Effector memory CD8-positive, alpha-beta T cell (primary cell): ENCODE measurements at regions not wholly inside any gene's neighbourhood (a gene's known extent, or its start where the extent isn't known, plus 50 kb on each side); places are given as distances from the start of the nearest gene placed in this dataset.
"Not testable (repeated sequence)": the region's sequence is repeated elsewhere in the genome, so short reads cannot be mapped to it uniquely, and the experiment has no call there.

Experiments used
- ATAC-seq: fragments of 150-1000 bp; cut with Tn5 transposase; replicated peaks from 2 replicates; pipeline ENCODE4 v1.10.0; 2021; ENCODE audit warnings: mild to moderate bottlenecking, moderate library complexity
- DNase-seq, 3 experiments: peaks; one replicate each; pipeline ENCODE4 v3.0.0; 2021
- H3K27ac Mint-ChIP-seq, 2 donors: one replicate each; pipeline ENCODE4 v1.8.0; 2022; ENCODE audit warnings: mild to moderate bottlenecking in 2 of 2, mixed read lengths in 2 of 2, moderate library complexity in 2 of 2
- H3K27me3 Mint-ChIP-seq, 2 donors: one replicate each; pipeline ENCODE4 v1.8.0; 2022; ENCODE audit warnings: mixed read lengths in 2 of 2
- H3K36me3 Mint-ChIP-seq: one replicate; pipeline ENCODE4 v1.8.0; 2022; ENCODE audit warnings: mild to moderate bottlenecking, moderate library complexity, mixed read lengths; ENCODE audit not compliant: insufficient read depth
- H3K4me1 Mint-ChIP-seq, 2 donors: one replicate each; pipeline ENCODE4 v1.8.0; 2022; ENCODE audit warnings: low read depth in 2 of 2, mixed read lengths in 2 of 2
- H3K4me3 Mint-ChIP-seq, 2 donors: one replicate each; pipeline ENCODE4 v1.8.0; 2022; ENCODE audit warnings: mild to moderate bottlenecking in 2 of 2, mixed read lengths in 2 of 2, moderate library complexity in 2 of 2
- H3K9me3 Mint-ChIP-seq, 2 donors: one replicate each; pipeline ENCODE4 v1.8.0; 2022; ENCODE audit warnings: mixed read lengths in 2 of 2

DNA sequence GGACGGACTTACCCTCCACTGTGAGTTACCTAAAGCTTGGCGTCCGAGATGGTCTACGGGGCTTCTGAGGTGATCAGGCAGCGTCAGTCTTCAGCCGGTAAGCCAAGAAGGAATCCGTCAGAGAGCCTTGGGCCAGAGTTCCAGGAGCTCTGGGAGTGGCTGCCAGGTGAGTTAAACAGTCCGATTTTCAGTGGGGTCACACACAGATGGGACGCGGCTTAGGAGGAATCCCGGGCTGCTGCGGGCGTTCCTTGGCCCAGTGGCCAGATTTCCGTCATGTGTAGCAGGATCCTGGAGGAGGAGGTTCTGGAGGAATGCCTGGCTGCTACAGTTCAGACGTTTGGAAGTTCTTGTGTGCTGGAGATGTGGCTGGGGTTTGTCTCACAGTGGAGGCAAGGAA lies 700.7 kb upstream of the NEGR1 start:
- H3K27ac Mint-ChIP-seq, H3K27me3 Mint-ChIP-seq, H3K4me1 Mint-ChIP-seq, H3K4me3 Mint-ChIP-seq, DNase-seq, ATAC-seq, H3K36me3 Mint-ChIP-seq: not testable (repeated sequence)
- H3K9me3 Mint-ChIP-seq: peaks cover 13 to 44% of the 10 kb centered on the region in 2 donors

DNA sequence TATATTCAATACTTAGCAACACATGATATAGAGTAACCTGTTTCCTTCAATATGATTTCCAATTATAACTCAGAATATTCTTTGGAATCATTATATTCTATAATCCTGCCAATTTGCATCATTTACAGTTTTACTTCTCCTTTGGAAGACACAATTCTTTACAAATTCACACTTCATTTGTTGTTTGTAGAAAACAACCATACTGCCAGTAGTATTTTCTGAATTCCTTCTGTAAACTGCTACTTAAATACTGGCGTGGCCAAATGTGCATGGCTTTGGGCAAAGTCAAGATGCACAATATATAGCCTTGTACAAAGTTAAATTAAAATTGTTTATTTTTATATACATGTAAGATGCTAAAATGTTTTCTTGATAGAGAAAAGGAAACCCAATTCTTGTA lies 687.1 kb upstream of the NEGR1 start:
- no peaks in the 10 kb centered on the region for H3K36me3 Mint-ChIP-seq
- ATAC-seq (no peak), DNase-seq (no peak)
- no peaks in the 10 kb centered on the region for H3K27me3 Mint-ChIP-seq
- H3K4me3 Mint-ChIP-seq: no peak overlapping the region
- H3K9me3 Mint-ChIP-seq: peaks cover 7 to 14% of the 10 kb centered on the region in 2 donors
- H3K4me1 Mint-ChIP-seq: no peaks in the 10 kb centered on the region
- H3K27ac Mint-ChIP-seq: no peak overlapping the region

DNA sequence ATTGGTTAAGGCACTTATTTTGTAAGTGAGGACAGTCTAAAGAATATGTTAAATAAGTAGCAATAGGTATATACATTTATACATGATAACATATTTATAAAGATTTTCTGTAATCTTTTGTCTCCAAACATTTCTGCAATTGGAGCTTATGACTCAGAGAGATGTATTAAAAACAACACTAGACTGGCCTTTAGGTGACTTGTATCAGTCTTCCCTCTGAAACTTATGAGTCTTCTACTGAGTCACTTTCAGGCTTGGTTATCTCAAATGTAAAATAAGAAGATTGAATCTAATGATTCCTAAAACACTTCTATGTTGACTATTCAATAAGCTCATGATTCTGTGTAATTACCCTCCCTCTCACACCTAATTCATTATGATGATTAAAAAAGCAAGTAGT lies 672.6 kb upstream of the NEGR1 start:
- no peak overlapping the region for H3K27ac Mint-ChIP-seq
- ATAC-seq: no peak
- no peaks in the 10 kb centered on the region for H3K4me1 Mint-ChIP-seq
- H3K4me3 Mint-ChIP-seq: no peak overlapping the region
- H3K9me3 Mint-ChIP-seq: peaks cover 6 to 29% of the 10 kb centered on the region in 2 donors
- no peak for DNase-seq
- no peaks in the 10 kb centered on the region for H3K36me3 Mint-ChIP-seq
- no peaks in the 10 kb centered on the region for H3K27me3 Mint-ChIP-seq

DNA sequence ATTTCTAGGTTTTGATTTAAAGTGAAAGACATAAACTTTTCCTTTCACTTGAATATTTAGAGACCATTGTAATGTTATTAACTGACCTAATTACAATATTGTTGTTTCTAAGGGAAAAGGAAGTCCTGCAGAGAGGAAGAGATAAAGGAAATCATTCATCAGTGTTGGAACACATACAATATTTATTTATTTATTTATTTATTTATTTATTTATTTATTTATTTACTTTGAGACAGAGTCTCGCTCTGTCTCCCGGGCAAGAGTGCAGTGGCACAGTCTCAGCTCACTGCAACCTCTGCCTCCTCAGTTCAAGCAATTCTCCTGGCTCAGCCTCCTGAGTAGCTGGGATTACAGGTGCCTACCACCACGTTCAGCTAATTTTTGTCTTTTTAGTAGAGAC lies 668.6 kb upstream of the NEGR1 start:
- ATAC-seq, H3K27ac Mint-ChIP-seq, H3K4me1 Mint-ChIP-seq, H3K36me3 Mint-ChIP-seq, H3K27me3 Mint-ChIP-seq, DNase-seq, H3K4me3 Mint-ChIP-seq: not testable (repeated sequence)
- peaks cover 8 to 21% of the 10 kb centered on the region in 2 donors for H3K9me3 Mint-ChIP-seq

DNA sequence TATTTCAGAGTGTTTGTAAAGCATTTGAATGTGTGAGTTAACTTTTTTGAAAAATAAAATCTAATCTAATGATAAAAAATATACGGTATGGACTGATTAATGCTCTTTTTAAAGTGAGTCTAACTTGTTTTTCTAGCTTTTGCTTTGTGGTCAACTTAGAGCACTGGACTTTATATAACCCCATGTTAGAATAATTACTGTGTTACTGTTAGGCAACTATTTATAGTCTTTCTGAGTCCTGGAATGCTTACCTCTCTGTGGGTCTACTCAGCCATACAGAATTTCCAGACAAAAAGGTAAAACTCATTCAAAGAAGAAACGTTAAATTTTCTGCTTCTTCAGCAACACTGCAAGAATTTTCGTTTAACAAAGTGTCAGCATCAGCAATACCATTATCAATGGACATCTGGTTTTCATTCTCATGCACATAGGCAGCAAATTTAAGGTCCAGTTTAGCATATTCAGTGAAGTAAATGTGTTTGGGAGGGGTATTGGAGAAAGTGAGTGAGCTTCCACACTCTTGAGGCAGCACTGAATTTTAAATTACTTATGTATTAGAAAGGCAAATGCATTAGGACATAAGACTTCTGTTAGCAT lies 664.7 kb upstream of the NEGR1 start:
- Mint-ChIP-seq H3K9me3 (peaks cover 10 to 13% of the 10 kb centered on the region in 2 donors), H3K27me3 (no peaks in the 10 kb centered on the region), H3K4me1 (no peaks in the 10 kb centered on the region), H3K4me3 (no peak overlapping the region), H3K36me3 (no peaks in the 10 kb centered on the region), H3K27ac (no peak overlapping the region)
- no peak for ATAC-seq
- DNase-seq: no peak

DNA sequence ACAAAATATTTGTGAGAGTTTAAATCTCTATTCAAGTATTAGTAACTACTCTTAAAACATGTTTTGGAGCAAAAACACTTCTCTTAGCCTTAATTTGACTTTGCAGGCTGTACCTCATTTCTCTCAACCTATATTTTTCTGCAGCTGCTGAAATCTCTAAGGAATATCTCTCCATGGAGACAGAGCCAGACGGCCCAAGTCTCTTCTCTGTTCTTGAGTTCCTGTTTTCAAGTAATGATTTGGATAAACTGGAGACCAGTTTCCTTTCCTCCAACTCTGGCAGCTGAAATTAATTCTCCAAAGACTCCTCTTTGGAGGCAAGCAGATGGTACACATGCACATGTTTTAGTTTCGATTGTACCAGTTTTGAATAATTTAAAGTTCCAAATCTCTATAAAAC lies 659.7 kb upstream of the NEGR1 start:
- Mint-ChIP-seq H3K4me1 (no peaks in the 10 kb centered on the region), H3K4me3 (no peak overlapping the region), H3K27ac (no peak overlapping the region), H3K36me3 (no peaks in the 10 kb centered on the region), H3K9me3 (peaks cover 0 to 6% of the 10 kb centered on the region in 2 donors), H3K27me3 (no peaks in the 10 kb centered on the region)
- DNase-seq: no peak
- ATAC-seq: no peak

DNA sequence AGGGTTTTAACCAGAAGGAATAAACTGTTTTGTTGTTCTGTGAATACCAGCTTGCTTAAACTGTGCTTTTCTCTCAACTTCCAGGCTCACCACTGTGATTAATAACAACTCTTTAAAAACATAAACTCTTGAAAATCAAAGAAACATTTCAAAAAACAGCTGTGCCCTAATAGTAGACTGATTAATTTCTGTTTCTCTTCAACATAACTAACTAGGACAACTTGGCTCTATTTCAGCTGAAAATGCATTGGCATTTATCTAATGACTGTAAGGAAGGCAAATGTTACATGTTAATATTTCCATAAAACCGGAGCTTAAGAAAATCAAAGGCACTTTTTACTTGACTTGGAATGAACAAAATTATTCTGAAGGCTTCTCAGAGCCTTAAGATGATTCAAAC lies 656.1 kb upstream of the NEGR1 start:
- H3K27ac Mint-ChIP-seq: no peak overlapping the region
- H3K4me3 Mint-ChIP-seq: no peak overlapping the region
- ATAC-seq: no peak

DNA sequence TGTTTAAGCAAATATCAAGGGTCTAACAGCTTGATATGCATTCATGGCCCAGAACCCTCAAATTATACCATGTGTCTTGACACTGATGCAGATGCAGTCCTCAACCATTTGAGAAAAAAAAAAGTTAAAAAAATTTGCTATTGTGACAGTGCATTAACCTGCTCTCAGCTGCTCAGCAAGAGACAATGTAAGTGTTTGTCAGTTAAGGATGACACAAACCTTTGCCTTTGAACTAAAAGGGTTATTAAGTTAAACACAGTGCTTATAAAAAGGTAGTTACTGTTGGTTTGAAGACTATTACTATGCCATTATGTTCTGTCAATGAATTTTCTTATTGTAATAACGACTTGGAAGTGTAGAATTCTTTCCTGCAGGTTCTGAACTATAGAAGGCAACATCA lies 655.6 kb upstream of the NEGR1 start:
- Mint-ChIP-seq H3K27me3 (no peaks in the 10 kb centered on the region), H3K4me3 (no peak overlapping the region), H3K27ac (no peak overlapping the region), H3K4me1 (no peaks in the 10 kb centered on the region), H3K36me3 (no peaks in the 10 kb centered on the region), H3K9me3 (no peaks in the 10 kb centered on the region)
- DNase-seq (no peak), ATAC-seq (no peak)

More for the DNA sequence above, 656.1 kb upstream of the NEGR1 start:
- Mint-ChIP-seq H3K4me1 (no peaks in the 10 kb centered on the region), H3K9me3 (no peaks in the 10 kb centered on the region), H3K27me3 (no peaks in the 10 kb centered on the region), H3K36me3 (no peaks in the 10 kb centered on the region)
- no peak for DNase-seq

DNA sequence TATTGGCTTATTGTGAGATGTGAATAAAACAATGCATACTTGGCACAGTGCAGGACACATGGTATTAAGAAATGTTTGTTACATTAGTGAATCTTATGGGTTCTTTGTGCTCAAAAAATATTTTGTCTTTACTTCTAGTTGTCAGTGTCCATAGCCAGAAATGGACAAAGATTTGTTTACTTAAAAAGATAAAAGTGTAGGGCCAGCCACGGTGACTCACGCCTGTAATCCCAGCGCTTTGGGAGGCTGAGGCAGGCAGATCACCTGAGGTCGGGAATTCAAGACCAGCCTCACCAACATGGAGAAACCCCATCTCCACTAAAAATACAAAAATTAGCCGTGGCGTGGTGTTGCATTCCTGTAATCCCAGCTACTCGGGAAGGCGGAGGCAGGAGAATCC lies 654.6 kb upstream of the NEGR1 start:
- no peaks in the 10 kb centered on the region for H3K27me3 Mint-ChIP-seq
- H3K4me1 Mint-ChIP-seq: no peaks in the 10 kb centered on the region
- H3K27ac Mint-ChIP-seq: no peak overlapping the region
- ATAC-seq: no peak
- DNase-seq: no peak
- peaks cover 0 to 5% of the 10 kb centered on the region in 2 donors for H3K9me3 Mint-ChIP-seq
- H3K36me3 Mint-ChIP-seq: no peaks in the 10 kb centered on the region
- H3K4me3 Mint-ChIP-seq: no peak overlapping the region

DNA sequence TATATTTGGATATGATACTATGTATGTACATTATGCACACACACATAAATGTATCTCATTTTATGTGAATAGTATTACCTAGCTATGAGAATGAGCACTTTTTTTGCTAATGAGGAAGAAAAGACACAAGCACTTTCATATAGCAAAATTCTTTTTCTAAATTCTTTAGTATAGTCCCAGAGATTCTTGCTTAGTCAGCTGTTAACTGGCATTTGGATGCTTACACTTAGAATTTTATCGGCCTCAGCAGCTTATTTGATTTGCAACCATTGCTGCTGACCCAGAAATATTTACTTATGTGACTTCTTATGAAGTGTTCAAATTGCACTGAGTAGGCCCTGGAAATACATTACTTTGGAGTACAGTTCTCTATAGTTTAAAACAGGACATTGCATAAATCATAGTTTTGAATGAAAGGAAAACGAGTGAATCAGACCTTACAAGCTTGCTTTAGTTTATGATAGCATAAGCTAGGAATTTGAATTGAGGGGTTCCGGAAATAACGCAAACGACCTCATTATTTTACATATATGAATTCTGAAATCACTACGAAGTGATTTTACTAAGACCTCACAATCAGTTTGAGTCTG lies 653.9 kb upstream of the NEGR1 start:
- Mint-ChIP-seq H3K9me3 (peaks cover 0 to 5% of the 10 kb centered on the region in 2 donors), H3K27ac (no peak overlapping the region), H3K36me3 (no peaks in the 10 kb centered on the region), H3K4me3 (no peak overlapping the region), H3K4me1 (no peaks in the 10 kb centered on the region), H3K27me3 (no peaks in the 10 kb centered on the region)
- no peak for ATAC-seq
- DNase-seq: no peak

DNA sequence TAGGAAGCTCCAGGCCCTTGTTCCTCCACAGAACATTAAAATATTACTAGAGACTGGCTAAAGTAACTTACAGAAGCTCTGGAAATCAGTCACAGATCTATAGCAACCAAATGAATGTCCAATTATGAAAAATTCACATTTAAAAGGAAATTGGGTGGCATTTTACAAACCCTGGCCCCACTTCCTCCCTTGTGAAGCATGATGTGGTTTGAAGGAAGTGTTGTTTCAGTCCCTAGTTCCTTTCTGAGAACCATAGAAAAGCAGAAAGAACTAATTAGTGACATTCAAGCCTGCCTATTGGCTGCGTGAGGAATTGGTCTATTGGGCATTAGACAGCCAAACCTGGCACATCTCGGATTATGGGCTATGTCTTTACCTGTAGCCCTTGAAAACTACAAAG lies 649.7 kb upstream of the NEGR1 start:
- ATAC-seq (no peak), DNase-seq (no peak)
- no peaks in the 10 kb centered on the region for H3K4me1 Mint-ChIP-seq
- peaks cover 20 to 30% of the 10 kb centered on the region in 2 donors for H3K9me3 Mint-ChIP-seq
- H3K27ac Mint-ChIP-seq: no peak overlapping the region
- H3K36me3 Mint-ChIP-seq: no peaks in the 10 kb centered on the region
- no peak overlapping the region for H3K4me3 Mint-ChIP-seq
- no peaks in the 10 kb centered on the region for H3K27me3 Mint-ChIP-seq

DNA sequence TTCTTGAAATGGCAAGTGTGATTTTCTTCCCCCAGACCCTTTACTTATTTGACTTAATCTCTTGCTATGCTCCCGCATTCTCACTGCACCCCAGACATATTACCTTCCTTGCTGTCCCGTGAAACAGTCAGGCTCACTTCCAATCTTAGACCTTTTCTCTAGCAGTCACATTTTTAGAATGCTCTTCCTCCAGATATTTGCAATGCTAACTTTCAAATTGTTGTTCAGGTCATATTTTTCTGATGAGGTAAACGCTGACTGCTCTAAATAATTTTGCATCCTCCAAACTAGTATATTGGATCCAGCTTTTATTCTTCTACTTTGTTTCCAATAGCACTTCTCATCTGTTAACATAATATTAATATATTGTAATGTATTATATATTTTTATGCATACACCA lies 648.2 kb upstream of the NEGR1 start:
- no peak for ATAC-seq
- no peak for DNase-seq
- no peaks in the 10 kb centered on the region for H3K4me1 Mint-ChIP-seq

DNA sequence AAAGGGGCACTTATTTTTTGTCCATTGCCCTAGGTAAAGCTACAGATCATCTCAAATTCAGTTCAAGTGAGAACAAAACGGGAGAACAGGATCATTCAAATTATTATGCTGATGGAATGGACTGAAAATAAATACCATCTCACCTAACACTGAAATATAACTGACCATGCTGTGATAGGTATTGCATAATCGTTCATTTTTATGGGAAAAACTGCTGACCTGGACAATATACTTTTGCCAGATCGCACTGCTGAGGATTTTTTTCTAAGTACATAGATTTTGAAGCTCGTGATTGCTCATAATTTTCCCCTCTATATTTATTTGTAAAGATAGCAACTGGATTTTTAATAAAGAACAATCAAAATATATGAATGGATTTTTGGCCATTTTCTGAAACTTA lies 636.6 kb upstream of the NEGR1 start:
- Mint-ChIP-seq H3K36me3 (no peaks in the 10 kb centered on the region), H3K27ac (no peak overlapping the region), H3K27me3 (no peaks in the 10 kb centered on the region), H3K9me3 (peaks cover 0 to 4% of the 10 kb centered on the region in 2 donors), H3K4me1 (no peaks in the 10 kb centered on the region), H3K4me3 (no peak overlapping the region)
- no peak for ATAC-seq
- DNase-seq: no peak

More for the DNA sequence above, 648.2 kb upstream of the NEGR1 start:
- no peaks in the 10 kb centered on the region for H3K27me3 Mint-ChIP-seq
- H3K36me3 Mint-ChIP-seq: no peaks in the 10 kb centered on the region
- no peak overlapping the region for H3K4me3 Mint-ChIP-seq
- H3K9me3 Mint-ChIP-seq: peaks cover 20 to 30% of the 10 kb centered on the region in 2 donors
- no peak overlapping the region for H3K27ac Mint-ChIP-seq

DNA sequence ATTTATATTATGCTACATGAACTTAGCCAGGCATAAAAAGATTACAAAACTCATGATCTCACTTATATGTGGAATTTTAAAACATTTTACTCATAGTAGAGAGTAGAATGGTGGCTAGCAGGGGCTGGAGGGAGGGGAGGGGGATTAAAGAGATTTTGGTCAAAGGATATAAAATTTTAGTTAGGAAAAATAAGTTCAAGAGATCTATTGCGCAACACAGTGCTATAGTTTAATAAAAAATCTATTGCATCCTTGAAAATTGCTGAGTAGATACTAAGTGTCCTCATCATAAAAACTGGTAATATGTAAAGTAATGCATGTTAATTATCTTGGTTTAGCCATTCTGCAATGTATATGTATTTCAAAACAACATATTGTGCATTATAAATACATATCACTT lies 635.6 kb upstream of the NEGR1 start:
- ATAC-seq (no peak), DNase-seq (no peak)
- H3K4me3 Mint-ChIP-seq: no peak overlapping the region
- peaks cover 0 to 4% of the 10 kb centered on the region in 2 donors for H3K9me3 Mint-ChIP-seq
- no peak overlapping the region for H3K27ac Mint-ChIP-seq
- H3K4me1 Mint-ChIP-seq: no peaks in the 10 kb centered on the region
- no peaks in the 10 kb centered on the region for H3K27me3 Mint-ChIP-seq
- H3K36me3 Mint-ChIP-seq: no peaks in the 10 kb centered on the region
